ENCODE measurements at regions not wholly inside any gene's neighbourhood (a gene's known extent, or its start where the extent isn't known, plus 50 kb on each side); places are given as distances from the start of the nearest gene placed in this dataset.
"Not testable (repeated sequence)": the region's sequence is repeated elsewhere in the genome, so short reads cannot be mapped to it uniquely, and the experiment has no call there.

DNA sequence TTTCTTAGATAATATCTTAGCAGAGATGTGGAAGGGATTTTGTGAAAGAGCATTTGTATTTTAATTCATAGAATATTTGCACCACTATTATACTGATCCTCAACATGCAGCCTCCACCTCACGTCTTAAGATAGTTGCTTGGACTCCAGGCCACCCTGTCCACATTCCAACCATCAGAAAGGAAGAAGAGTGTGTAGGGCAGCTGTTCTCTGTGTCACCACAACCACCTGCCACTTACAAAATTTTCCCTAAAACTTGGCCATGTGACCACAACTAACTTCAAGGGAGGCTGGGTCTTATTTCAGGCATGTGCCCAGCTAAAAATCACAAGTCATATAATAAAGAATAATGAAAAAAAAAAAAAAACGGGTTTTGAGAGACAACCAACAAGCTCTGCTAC, 528.1 kb downstream of the RAB28 start:
- DNase-seq (ENCODE audit: low read depth in 2 of 2, low spot score in 1 of 2), result no peak

DNA sequence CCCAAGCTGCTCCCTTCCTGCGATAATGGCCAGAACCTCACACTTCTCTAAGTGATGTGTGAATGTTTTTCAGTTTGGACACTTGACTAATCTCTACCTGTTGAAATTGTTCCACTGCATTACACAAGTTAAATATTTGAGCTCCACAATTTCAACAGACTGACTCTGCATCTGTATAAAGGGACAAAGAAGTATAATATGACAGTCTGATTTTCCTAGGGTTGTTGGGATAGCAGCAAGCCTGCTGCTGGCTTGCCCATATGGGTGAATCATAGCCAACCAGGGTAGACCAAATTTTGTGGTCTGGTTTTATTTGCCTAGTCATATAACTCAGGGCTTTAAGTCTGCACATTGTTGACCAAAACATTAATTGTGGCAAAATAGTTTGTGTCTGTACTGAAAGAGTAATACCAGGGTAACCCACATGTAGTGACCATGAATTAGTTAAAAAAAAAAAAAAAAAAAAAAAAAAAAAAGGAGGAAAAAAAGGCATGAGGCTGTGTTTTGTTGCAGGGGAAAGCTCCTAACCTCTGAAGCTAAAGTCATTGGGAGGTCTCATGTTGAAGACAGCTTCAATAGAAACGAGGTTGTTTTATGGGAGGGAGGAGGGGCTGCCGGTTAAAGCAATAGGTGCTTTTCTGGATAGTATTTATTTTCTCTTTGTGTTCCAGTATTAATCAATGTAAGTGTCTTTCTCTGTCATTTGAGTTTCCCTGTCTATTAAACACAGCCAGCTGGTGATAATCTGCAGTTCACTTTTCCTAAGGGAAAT, 534.2 kb downstream of the RAB28 start:
- no peak for DNase-seq (ENCODE audit: low read depth in 2 of 2, low spot score in 1 of 2)

DNA sequence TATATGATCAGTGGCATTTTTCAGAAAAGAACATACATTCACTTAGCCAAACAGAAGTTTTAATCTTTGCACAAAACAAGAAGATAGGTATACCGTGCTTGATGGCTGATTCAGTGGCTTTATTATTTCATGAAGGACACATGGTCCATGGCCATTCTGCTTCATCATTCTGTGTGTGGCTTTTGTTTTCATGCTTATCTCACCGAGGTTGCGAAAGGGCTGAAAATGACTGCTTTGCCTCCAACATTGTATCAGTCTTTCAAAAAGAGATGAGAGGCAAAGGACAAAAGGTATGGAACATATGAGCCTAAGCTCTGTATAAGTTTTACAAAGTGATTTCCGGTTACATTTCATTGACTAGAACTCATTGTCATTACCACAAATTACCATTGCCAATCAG, 541.1 kb downstream of the RAB28 start:
- DNase-seq (ENCODE audit: low read depth in 2 of 2, low spot score in 1 of 2), result no peak

GRCh38 chr4:12933760-12934221, 550.3 kb downstream of the RAB28 start:
- no peak for DNase-seq (ENCODE audit: low read depth in 2 of 2, low spot score in 1 of 2)

DNA sequence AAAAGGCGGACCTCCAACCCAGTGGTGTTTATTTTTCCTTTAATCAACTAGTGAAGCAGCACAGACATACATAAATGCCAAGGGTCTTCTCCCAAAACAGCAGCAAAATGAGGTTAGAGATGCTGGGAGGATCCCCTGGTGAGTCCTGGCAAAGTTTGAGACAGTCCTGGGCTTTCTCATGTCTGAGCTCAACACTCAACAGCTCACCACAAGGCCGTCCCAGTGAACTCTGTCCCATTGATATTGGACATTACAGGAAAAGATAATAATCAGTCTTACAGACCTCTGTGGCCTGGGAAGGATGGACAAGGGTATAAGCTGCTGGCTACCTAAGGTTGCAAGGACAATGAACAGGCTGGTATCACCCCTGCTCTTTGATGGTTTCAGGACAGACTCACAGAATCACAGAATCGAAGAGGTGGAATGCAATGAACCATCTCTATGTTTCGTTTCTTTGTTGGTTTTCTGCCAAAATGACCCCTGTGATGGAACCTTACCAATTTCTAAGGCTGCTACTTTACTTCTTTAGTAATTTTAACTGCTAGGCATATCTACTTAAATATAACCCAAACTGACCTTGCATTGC, 551.8 kb downstream of the RAB28 start:
- no peak for DNase-seq (ENCODE audit: low read depth in 2 of 2, low spot score in 1 of 2)

- DNase-seq (ENCODE audit: low read depth in 2 of 2, low spot score in 1 of 2), result no peak
These were observed 554.4 kb downstream of the RAB28 start for GRCh38 chr4:12929784-12930183.

DNA sequence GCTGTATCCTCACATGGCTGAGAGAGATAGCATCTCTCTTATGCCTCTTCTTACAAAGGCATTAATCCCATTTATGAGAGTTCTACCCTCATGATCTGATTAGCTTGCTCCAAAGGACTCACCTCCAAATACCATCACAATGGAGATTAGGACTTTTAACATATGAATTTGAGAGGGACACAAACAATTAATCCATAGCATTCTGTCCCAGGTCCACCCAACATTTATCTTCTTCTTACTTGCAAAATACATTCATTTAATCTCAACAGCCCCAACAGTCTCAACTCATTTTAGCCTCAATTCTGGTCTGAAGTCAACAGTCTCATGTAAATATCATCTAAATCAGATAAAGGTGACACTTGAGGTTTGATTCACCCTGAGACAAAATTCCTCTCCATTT, 555.4 kb downstream of the RAB28 start:
- DNase-seq (ENCODE audit: low read depth in 2 of 2, low spot score in 1 of 2), result no peak

GRCh38 chr4:12926189-12927066, 557.7 kb downstream of the RAB28 start:
- DNase-seq (ENCODE audit: low read depth in 2 of 2, low spot score in 1 of 2), result no peak

GRCh38 chr4:12924728-12925320, 559.3 kb downstream of the RAB28 start:
- DNase-seq (ENCODE audit: low read depth in 2 of 2, low spot score in 1 of 2), result no peak

GRCh38 chr4:12924253-12924652, 559.9 kb downstream of the RAB28 start:
- DNase-seq (ENCODE audit: low read depth in 2 of 2, low spot score in 1 of 2), result no peak

- DNase-seq (ENCODE audit: low read depth in 2 of 2, low spot score in 1 of 2), result no peak
These were observed 571.2 kb downstream of the RAB28 start for GRCh38 chr4:12912896-12913418.

GRCh38 chr4:12911750-12912358, 572.3 kb downstream of the RAB28 start:
- DNase-seq (ENCODE audit: low read depth in 2 of 2, low spot score in 1 of 2), result no peak

DNA sequence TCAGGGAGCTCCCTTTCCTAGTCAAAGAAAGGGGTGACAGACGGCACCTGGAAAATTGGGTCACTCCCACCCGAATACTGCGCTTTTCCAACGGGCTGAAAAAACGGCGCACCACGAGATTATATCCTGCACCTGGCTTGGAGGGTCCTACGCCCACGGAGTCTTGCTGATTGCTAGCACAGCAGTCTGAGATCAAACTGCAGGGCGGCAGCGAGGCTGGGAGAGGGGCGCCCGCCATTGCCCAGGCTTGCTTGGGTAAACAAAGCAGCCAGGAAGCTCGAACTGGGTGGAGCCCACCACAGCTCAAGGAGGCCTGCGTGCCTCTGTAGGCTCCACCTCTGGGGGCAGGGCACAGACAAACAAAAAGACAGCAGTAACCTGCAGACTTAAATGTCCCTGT, 580.5 kb downstream of the RAB28 start:
- DNase-seq (ENCODE audit: low read depth in 2 of 2, low spot score in 1 of 2), result not testable (repeated sequence)

DNA sequence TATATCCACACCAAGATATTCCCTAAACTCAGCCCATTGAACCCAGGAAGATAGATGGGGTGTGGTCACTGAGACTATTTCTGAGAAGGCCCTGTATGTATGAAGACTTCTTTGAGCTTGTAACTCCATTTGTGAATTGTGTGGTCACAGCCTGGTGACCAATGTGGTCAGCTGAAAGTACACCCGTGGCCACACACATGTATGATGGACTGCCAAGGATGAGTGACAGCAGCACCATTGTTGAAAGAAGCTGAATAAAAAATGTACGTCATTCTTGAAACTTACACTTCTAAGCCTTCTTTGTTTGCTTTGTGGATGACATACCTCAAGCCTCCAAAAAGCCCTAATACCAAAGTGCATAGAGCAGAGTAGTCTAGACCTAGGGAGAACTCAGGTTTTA, 581.4 kb downstream of the RAB28 start:
- no peak for DNase-seq (ENCODE audit: low read depth in 2 of 2, low spot score in 1 of 2)

DNA sequence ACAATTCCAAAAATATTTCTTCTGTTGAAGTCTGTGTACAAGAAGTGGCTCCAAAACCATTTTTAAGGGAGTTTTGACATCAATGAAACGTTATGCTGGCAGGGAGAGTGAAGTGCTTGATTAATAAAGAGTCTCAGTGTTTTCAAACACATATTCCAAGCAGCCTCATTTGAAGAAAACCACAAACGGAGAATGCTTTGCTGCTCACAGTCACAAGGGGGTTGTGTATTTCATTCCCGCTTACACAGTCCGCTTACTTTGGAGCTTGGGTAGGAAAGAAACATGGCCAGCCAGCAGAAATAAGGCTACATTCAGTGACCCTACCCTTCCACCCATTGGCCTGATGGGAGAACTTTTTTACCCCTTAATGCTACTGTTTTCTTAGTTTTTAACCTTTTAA, 586.2 kb downstream of the RAB28 start:
- no peak for DNase-seq (ENCODE audit: low read depth in 2 of 2, low spot score in 1 of 2)

DNA sequence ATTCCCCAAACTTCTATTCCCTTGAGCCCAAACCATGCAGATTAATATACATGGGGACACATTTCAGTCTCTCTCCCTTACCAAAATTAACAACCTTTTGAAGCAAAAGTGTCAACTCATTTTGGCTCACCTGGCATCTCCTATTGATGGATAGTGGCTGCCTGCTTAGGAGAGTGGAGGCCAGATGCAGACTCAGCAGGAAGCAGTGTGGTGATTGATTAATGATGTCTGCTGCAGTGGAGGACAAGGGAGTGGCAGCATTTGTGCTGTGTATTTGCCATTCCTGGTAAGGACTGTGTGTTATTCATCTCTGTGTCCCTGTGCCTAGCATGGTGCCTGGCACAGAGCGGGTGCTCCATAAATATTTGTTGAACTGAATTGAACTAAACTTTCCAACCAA, 590.1 kb downstream of the RAB28 start:
- DNase-seq (ENCODE audit: low read depth in 2 of 2, low spot score in 1 of 2), result no peak

DNA sequence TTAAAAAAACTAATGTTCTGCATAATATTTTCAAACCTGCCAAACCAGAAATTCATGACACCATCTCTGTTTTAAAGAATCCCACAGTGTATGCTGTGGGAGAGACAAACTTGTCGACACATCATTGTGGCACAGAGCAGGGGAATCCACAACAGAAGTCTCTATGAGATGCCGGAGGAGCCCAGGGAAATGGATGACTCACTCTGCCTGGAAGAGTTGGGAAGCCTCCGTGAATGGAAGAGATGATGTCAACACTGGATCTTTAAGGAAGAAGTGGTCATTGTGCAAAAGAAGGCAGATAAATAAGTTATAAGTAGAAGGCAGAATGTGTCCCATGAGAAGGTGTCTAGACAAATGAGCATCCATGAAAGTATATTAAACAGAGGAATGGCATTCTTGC, 595.1 kb downstream of the RAB28 start:
- no peak for DNase-seq (ENCODE audit: low read depth in 2 of 2, low spot score in 1 of 2)

- DNase-seq (ENCODE audit: low read depth in 2 of 2, low spot score in 1 of 2), result no peak
These were observed 599.0 kb downstream of the RAB28 start for GRCh38 chr4:12884846-12885796.

DNA sequence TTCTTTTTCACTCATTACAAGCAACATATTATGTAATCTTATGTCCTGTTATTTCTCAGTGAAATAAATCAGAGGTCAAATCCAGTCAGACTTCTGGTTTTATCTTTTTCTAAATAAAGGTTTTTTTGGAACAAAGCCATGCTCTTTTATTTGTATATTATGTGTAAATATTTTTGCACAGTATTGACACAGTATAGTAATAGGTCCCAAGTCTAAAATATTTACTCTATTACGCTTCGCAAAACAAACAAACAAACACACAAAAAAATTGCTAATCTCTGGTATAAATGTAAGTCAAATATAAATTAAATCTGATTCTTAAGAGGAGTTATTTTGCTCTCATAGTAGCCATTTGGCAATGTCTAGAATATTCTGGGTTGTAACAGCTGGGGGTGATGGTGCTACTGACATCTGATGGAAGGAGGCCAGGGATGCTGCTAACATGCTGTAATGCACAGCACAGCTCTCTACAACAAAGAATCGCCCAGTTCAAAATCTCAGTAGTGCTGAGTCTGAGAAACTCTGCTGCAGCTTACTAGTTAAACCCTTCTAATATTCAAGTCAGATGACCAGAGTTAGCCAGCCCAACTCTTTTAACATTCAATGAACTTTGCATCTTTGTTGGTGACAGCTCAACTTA, 602.1 kb downstream of the RAB28 start:
- no peak for DNase-seq (ENCODE audit: low read depth in 2 of 2, low spot score in 1 of 2)

All from stimulated activated CD8-positive, alpha-beta memory T cell treated with anti-CD3 and anti-CD28 coated beads, Interleukin-4, amount 100 ng/mL, for 4 hours (primary cell).